Islet precursor cell (in vitro differentiated cells): ENCODE measurements at regions not wholly inside any gene's neighbourhood (a gene's known extent, or its start where the extent isn't known, plus 50 kb on each side); places are given as distances from the start of the nearest gene placed in this dataset.
"Not testable (repeated sequence)": the region's sequence is repeated elsewhere in the genome, so short reads cannot be mapped to it uniquely, and the experiment has no call there.

ENCODE experiments used
- DNase-seq: peaks from one replicate; pipeline ENCODE4 v3.0.0-alpha.2; 2018

DNA sequence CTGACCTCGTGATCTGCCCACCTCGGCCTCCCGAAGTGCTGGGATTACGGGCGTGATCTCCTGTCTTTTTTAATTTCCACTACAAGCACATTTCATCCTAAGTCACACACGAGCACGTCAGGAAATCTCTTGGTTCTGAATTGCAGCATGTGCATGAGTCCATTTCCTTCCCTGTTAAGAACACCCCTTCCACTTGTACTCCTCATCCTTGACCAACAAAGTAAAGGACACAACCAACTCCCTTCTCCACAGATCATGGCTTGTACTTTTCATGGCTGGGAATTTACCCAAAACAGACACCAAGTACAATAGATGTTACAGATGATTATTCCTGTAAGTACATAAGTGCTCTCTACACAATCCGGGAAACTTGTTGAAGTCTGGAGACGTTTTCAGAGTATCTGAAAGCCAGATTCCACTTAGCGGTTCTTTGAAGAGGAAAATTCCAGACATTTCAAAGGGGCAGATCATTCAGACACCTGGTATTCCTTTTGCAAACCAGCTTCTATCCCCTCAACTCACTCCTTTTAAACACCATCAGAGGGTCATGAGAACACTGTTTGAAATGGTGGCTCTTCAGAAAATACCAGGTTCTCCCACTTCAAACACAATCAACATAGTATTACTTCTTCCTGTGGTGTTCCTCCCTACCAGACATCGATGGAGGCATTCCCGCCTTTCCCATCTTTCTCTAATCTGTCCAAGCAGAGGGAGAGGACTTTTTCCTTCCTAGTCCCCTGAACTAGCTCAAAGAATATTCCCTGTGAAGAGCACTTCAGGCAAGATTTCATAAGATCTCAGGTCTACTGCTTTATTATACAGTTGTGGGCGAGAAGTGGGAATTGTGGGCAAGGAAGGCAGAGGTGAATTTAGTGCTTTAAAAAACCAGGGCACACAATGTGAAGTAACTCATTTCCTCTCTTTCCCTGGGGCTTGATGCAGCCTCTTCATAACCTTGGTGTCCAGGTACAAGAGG is 80.1 kb upstream of the TSC22D2 start:
- peak; percentile 84 for DNase-seq

DNA sequence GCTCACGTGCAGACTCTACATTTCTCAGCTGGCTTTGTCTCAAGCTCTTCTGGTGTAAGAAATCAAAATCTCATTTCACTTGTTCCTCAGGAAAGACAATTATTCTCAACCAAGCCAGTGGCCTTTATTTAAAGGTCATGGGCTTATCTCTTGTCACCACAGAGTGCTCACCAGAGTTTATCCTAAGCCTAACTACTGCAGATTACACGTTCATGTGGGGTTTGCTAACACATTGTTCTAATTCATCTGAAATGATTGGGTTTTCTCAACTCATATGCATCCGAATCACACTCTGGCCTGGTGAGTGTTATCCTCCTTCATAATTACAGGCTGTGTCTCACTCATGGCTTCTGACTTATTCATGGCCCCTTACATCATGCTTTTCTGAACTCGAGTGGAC is 83.3 kb upstream of the TSC22D2 start:
- DNase-seq = no peak

DNA sequence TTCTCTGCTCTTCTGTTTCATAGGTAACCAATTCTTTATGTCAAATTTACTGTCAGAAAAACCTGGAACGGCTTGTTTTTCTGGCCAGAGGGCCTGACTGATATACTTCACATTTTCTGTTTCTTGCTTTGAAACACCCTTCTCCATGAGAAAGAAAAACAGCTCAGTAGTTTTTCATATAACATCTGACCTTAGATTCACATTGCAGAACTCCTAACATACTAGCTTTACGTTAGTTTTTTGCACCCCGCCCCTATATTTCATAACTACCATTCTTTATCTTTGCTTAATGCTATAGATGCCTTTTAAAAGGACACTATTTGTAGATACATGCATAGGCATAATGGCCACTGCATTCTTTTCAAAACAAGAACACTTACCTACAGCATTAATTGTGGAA is 83.9 kb upstream of the TSC22D2 start:
- no peak for DNase-seq

- no peak for DNase-seq
Measured at GRCh38 chr3:150323770-150324169, 84.3 kb upstream of the TSC22D2 start.

DNA sequence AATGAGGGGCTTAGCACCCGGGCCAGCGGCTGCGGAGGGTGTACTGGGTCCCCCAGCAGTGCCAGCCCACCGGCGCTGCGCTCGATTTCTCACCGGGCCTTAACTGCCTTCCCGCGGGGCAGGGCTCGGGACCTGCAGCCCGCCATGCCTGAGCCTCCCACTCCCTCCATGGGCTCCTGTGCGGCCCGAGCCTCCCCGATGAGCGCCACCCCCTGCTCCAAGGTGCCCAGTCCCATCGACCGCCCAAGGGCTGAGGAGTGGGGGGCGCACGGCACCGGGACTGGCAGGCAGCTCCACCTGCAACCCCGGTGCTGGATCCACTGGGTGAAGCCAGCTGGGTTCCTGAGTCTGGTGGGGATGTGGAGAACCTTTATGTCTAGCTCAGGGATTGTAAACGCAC is 85.0 kb upstream of the TSC22D2 start:
- DNase-seq = not testable (repeated sequence)

DNA sequence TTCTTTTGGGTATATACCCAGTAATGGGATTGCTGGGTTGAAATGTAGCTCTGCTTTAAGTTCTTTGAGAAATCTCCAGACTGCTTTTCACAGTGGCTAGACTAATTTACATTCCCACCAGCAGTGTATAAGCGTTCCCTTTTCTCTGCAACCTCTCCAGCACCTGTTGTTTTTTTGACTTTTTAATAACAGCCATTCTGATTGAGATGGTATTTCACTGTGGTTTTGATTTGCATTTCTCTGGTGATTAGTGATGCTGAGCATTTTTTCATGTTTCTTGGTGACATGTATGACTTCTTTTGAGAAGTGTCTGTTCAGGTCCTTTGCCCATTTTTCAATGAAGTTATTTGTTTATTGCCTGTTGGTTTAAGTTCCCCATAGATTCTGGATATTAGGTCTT is 87.1 kb upstream of the TSC22D2 start:
- DNase-seq = not testable (repeated sequence)

DNA sequence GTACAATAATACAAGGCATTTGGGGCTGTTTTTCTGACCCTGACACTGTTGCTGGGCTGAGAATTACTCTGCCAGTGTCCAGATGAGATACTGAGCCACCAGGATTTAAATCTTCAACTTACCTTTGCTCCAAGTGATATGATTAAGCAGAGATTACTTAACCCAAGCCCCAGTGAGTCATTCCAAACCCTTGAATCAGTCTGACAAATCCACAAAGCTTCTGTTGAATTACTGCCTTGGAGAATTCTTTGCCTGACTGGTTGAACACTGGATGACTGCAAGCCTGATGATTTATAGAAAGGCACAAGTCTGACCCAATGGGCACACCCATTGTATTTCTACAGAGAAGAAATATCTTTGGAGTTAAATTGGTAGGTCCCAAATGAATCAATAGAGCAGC is 88.2 kb upstream of the TSC22D2 start:
- DNase-seq = peak; percentile 78

- no peak for DNase-seq
Measured at GRCh38 chr3:150317469-150317868, 90.6 kb upstream of the TSC22D2 start.

- no peak for DNase-seq
Measured at GRCh38 chr3:150315721-150316120, 92.4 kb upstream of the TSC22D2 start.

GRCh38 chr3:150314248-150315004 is 93.7 kb upstream of the TSC22D2 start:
- DNase-seq = no peak

DNA sequence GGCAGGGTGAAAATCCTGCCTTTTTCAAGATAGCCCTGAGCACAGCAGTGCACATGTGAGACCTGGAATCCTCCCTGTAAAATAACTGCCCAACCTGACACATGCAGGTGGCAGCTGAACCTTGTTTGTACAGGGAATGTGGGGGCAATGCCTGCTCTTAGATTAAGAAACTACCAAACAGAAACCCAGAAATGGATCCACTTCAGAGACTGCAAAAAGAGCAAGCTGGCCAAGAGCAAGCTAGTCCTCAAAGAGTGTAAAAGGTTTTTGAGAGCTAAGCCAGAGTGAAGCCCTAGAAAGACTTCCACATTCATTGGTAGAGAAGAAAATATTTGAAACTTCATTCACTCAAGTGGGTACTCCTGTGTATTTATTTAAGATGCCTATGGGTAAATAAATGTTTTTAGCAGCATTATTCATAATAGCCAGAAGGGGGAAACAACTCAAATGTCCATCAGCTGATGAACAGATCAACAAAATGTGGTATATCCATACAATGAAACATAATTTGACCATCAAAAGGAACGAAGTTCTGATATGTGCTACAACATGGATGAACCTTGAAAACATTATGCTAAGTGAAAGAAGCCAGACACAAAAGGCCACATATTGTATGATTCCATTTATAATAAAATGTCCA is 96.0 kb upstream of the TSC22D2 start:
- no peak for DNase-seq

GRCh38 chr3:150311156-150311555 is 96.9 kb upstream of the TSC22D2 start:
- no peak for DNase-seq

DNA sequence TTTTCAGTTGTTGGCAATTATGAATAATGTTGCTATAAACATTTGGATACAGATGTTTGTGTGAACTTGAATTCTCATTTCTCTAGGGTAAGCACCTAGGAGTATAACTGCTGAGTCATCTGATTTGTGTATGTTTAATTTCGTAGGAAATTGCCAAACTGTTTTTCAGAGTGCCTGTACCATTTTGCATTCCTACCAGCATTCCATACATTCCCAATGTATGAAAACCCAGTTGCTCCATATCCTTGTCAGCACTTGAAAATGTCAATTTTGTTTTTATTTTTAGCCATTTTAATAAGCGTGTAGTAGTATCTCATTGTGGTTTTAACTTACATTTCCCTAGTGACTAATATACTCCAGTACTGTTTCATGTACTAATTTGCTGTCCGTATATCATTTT is 98.5 kb upstream of the TSC22D2 start:
- no peak for DNase-seq

DNA sequence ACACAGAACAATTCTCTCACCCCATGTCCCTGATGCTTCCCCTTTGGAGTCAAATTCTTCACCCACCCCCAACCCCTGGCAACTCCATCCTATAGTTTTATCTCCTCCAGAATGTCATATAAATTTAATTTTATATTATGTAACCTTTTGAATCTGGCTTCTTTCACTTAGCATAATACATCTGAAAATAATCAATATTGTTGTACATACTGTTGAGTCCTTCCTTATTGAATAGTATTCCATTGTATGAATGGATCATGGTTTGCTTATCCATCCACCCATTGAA is 98.9 kb upstream of the TSC22D2 start:
- DNase-seq = no peak

- DNase-seq = no peak
Measured at GRCh38 chr3:150308481-150309256, 99.4 kb upstream of the TSC22D2 start.

- DNase-seq = no peak
Measured at GRCh38 chr3:150308037-150308319, 100.1 kb upstream of the TSC22D2 start.

DNA sequence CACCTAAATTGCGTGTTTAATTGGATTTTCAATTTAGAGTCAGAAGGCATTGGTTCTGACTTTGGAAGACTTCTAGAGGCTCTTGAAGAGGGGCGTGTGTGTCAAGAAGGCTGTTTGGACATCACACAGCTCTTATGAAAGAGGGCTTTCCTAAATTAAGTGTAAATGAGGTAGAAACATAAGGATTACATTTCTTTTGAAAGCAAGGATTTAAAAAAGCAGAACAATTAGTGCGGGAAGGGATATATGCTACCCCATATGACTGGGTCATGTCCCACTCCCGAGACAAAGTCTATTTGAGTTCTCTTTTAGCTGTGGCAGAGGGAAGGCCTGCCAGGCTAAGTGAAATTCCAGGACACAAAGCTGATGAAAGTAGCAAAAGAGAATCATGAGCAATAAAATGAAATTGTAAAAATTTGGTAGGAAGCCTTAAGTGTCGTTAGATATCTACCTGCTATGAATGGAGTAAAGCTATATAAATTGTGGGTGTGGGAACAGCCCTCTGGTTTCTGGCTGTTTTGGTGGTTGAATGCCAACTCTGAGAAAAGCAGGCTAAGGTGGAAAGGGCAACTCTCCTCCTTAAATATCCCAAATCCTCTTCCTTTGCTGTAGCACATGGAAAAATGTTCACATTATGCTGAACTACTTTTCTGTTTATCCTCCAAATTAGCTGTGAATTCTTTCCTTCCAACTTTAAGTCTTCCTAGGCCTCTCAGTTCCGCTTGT is 100.6 kb upstream of the TSC22D2 start:
- no peak for DNase-seq

- DNase-seq = no peak
Measured at GRCh38 chr3:150306906-150307305, 101.2 kb upstream of the TSC22D2 start.

DNA sequence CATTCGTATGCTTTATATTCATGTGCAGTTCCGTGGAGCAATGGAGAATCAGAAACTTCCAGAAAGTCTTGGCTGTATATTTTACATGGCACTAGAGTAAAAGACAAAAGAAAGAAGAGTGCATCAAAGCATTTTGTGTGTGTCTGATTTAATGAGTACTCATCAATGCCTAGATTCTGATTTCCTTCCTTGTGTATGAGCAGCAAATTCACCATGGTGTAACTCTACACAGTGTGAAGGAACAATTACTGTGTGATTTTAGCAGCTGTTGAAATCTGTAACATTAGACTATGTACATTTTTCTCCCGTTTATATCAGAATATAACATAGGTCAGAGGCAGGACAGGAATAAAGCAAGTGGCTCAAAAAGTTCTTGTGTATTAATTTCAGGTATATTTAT is 102.0 kb upstream of the TSC22D2 start:
- DNase-seq = no peak

DNA sequence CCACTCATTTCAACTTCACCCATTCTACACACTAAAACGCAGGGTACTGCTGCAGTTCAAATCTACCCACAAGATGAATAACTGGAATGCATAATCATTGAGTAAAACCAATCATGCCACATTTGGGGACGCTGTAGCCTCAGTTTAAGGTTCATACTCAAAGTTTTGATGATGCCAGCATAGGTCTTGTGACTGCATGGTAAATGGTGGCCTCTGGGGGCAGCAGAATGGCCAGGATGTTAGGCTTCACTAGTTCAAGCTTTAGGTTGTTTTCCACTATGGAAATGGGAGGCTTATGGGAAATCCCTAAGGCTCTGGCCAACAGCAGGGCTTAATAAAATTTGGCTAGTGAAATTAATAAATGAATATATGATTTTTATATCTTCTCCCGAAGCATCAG is 104.3 kb upstream of the TSC22D2 start:
- DNase-seq = no peak

DNA sequence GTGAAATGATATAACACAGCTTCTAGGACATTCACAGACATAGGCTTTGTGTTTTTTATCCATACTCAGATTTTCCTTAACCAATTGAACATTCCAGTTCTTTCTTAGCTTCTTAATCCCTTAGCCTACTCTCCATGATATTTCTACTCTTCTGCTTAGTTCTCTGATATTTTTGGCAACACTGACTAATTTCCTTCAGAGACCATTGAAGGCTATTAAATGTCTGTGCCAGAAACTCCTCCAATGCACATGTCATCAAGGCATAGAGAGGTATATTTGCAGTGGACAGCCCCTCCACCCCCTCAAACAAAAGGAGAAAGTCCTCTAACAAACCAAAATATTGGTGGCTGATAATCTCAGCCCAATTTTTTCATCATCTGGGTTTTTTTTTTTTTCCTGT is 105.9 kb upstream of the TSC22D2 start:
- DNase-seq = no peak

DNA sequence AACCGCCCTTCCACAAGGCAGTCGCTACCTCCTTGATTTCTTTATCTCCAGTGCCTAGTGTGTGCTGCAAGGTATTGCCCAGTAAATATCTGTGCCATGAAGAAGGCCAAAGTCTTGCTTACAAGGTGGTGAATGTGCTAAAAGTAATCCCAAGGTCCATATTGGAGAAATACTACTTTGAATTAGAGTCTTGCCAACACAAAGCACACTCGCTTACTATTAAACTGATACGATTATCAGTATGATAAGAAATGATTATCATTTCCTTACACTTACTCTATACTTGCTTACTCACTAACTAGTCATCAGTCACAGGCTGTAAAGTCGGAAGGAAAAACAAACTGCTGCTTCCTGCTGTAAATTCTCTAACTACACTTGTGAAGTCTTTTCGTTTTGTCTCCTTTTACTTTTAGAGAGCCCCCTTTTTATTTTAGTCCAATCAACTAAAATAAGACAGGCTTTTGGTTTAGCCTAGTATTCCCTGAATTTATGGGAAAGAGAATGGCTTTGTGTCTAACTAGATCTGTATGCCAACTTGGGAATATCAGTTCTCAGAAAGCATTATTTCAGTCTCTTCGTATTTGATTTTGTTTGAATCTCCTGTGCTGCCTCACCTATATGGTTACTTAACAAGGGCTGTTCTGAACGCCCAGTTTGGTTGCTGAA is 107.1 kb upstream of the TSC22D2 start:
- DNase-seq = no peak
